A549 (cell line): ENCODE measurements at regions not wholly inside any gene's neighbourhood (a gene's known extent, or its start where the extent isn't known, plus 50 kb on each side); places are given as distances from the start of the nearest gene placed in this dataset.

Source experiments
- ATAC-seq, 2 experiments: fragments of 200-7000 bp in 1 of 2; fragments of >200 bp in 1 of 2; cut with Nextera tagmentation in 1 of 2; cut with Tn5 transposase in 1 of 2; 3 replicates each; pipeline versions ENCODE4 v1.8.0 to v1.9.1; 2018 to 2020; ENCODE audit warnings: mild to moderate bottlenecking in 1 of 2, moderate library complexity in 1 of 2
- CTCF ChIA-PET: fragments of 300-600 bp; sonication (Branson Sonifier 250); formaldehyde crosslinking; extraction: SDS; loops from one replicate; lab custom pipeline; 2021; ENCODE audit warnings: antibody characterized with exemption, inconsistent platforms; lab: Yijun Ruan, JAX
- POLR2A ChIA-PET: fragments of 350-600 bp; formaldehyde crosslinking; extraction: SDS; loops from one replicate; lab custom pipeline; 2021; ENCODE audit warnings: antibody characterized with exemption, inconsistent platforms; lab: Yijun Ruan, JAX
- DNase-seq, 2 experiments: peaks; one replicate each; pipeline versions ENCODE4 v3.0.0 to v3.0.0-alpha.2; 2011 to 2016; ENCODE audit warnings: low read depth in 1 of 2, low spot score in 1 of 2
- FAIRE-seq: peaks from 2 replicates; lab custom pipeline; 2011; peaks lifted over from hg19 to GRCh38; lab: Jason Lieb, UNC
- H3K27ac ChIP-seq, 2 experiments: fragments of >200 bp; sonication (Bioruptor Twin); formaldehyde crosslinking; 3 replicates each; pipeline ENCODE4 v1.5.1; 2016 to 2017
- H3K4me1 ChIP-seq: fragments of >200 bp; sonication (Bioruptor Twin); formaldehyde crosslinking; 3 replicates; pipeline ENCODE4 v1.6.1; 2016
- H3K4me2 ChIP-seq: fragments of >200 bp; sonication (Bioruptor Twin); formaldehyde crosslinking; 3 replicates; pipeline ENCODE4 v1.6.1; 2016
- H3K4me3 ChIP-seq: fragments of >200 bp; sonication (Bioruptor Twin); formaldehyde crosslinking; 3 replicates; pipeline ENCODE4 v1.5.1; 2016
- H3K9me3 ChIP-seq: fragments of >200 bp; sonication (Bioruptor Twin); formaldehyde crosslinking; 3 replicates; pipeline ENCODE4 v1.6.1; 2016
- BHLHE40 ChIP-seq: IDR thresholded peaks from 2 replicates; pipeline ENCODE4 v1.6.1; 2012; ENCODE audit warnings: low read depth, low read length, inconsistent platforms
- CHD4 ChIP-seq: fragments of 200-600 bp; sonication (generic); IDR thresholded peaks from 2 replicates; pipeline ENCODE4 v1.6.1; 2016; ENCODE audit warnings: antibody characterized with exemption, mild to moderate bottlenecking, borderline replicate concordance
- EHF ChIP-seq: fragments of 250-450 bp; sonication (Bioruptor Pico); IDR thresholded peaks from 2 replicates; pipeline ENCODE4 v1.5.0; 2020; ENCODE audit warnings: mild to moderate bottlenecking
- EHMT2 ChIP-seq: fragments of 200-600 bp; sonication (generic); IDR thresholded peaks from 2 replicates; pipeline ENCODE4 v1.6.1; 2016; ENCODE audit warnings: antibody characterized with exemption, low read depth, mild to moderate bottlenecking, moderate library complexity
- ESRRA ChIP-seq: fragments of 150-350 bp; IDR thresholded peaks from 2 replicates; pipeline ENCODE4 v1.6.1; 2014; ENCODE audit warnings: mild to moderate bottlenecking, low read length, borderline replicate concordance
- FOSL2 ChIP-seq, 2 experiments: fragments of 450-650 bp in 1 of 2; fragments of >200 bp in 1 of 2; sonication (Bioruptor Twin) in 1 of 2; formaldehyde crosslinking; IDR thresholded peaks; 2 replicates each; pipeline versions ENCODE4 v1.5.0 to v1.6.1; 2016 to 2020; ENCODE audit warnings: mild to moderate bottlenecking in 1 of 2, moderate library complexity in 1 of 2
- FOXS1 ChIP-seq: fragments of 250-450 bp; sonication (Bioruptor Pico); IDR thresholded peaks from 2 replicates; pipeline ENCODE4 v1.5.0; 2020; ENCODE audit warnings: mild to moderate bottlenecking, moderate library complexity
- GATA3 ChIP-seq: IDR thresholded peaks from 2 replicates; pipeline ENCODE4 v1.6.1; 2012; ENCODE audit warnings: borderline replicate concordance
- HDAC2 ChIP-seq: fragments of 200-600 bp; sonication (generic); IDR thresholded peaks from 2 replicates; pipeline ENCODE4 v1.6.1; 2016
- HOXA7 ChIP-seq: fragments of 250-450 bp; sonication (Bioruptor Pico); IDR thresholded peaks from 2 replicates; pipeline ENCODE4 v1.5.0; 2020; ENCODE audit warnings: mild to moderate bottlenecking, moderate library complexity
- HOXB13 ChIP-seq: fragments of 250-450 bp; sonication (Bioruptor Pico); IDR thresholded peaks from 2 replicates; pipeline ENCODE4 v1.5.0; 2020; ENCODE audit warnings: low read depth, mild to moderate bottlenecking, moderate library complexity
- NFE2L2 ChIP-seq: fragments of 150-350 bp; conservative IDR thresholded peaks from 2 replicates; pipeline ENCODE4 v1.6.1; 2014; ENCODE audit warnings: low read length
- NPAS2 ChIP-seq: fragments of 250-450 bp; sonication (Bioruptor Pico); IDR thresholded peaks from 2 replicates; pipeline ENCODE4 v1.8.0; 2022; ENCODE audit warnings: mild to moderate bottlenecking, moderate library complexity, borderline replicate concordance
- PHF8 ChIP-seq: fragments of 200-600 bp; sonication (generic); IDR thresholded peaks from 2 replicates; pipeline ENCODE4 v1.6.1; 2016; ENCODE audit warnings: low read depth, mild to moderate bottlenecking, antibody characterized with exemption, moderate library complexity, borderline replicate concordance
- POLR2AphosphoS2 ChIP-seq: conservative IDR thresholded peaks from 2 replicates; pipeline ENCODE4 v1.6.1; 2012; ENCODE audit warnings: low read length, improper control_type of control experiment, inconsistent platforms
- RARB ChIP-seq: fragments of 250-450 bp; sonication (Bioruptor Pico); IDR thresholded peaks from 2 replicates; pipeline ENCODE4 v1.8.0; 2021; ENCODE audit warnings: mild to moderate bottlenecking, moderate library complexity
- TFCP2L1 ChIP-seq: fragments of 250-450 bp; sonication (Bioruptor Pico); IDR thresholded peaks from 2 replicates; pipeline ENCODE4 v1.5.0; 2021; ENCODE audit warnings: mild to moderate bottlenecking
- ZNF302 ChIP-seq: fragments of 250-450 bp; sonication (Bioruptor Pico); IDR thresholded peaks from 2 replicates; pipeline ENCODE4 v1.9.0; 2021; ENCODE audit warnings: inconsistent platforms, mild to moderate bottlenecking, moderate library complexity
- whole genome bisulfite sequencing: methylation state at CpG from one replicate; pipeline ENCODE4 v1.1.6; 2017; ENCODE audit errors: missing lambda C conversion rate; 5-methylcytosine and 5-hydroxymethylcytosine counted together
- TF ChIP-seq, protein P1 (sequence below): IDR thresholded peaks from 2 replicates; pipeline ENCODE4 v1.6.1; 2012
- TF ChIP-seq, protein P2 (sequence below): fragments of 250-450 bp; sonication (Bioruptor Pico); IDR thresholded peaks from 2 replicates; pipeline ENCODE4 v1.5.0; 2021; ENCODE audit warnings: mild to moderate bottlenecking, moderate library complexity, borderline replicate concordance
- TF ChIP-seq, protein P3 (sequence below): fragments of 200-600 bp; sonication (generic); IDR thresholded peaks from 2 replicates; pipeline ENCODE4 v1.6.1; 2016; ENCODE audit warnings: antibody characterized with exemption, mild to moderate bottlenecking, moderate library complexity
- TF ChIP-seq, protein P4 (sequence below): fragments of >200 bp; sonication (Bioruptor Twin); formaldehyde crosslinking; IDR thresholded peaks from 3 replicates; pipeline ENCODE4 v1.6.1; 2016

DNA sequence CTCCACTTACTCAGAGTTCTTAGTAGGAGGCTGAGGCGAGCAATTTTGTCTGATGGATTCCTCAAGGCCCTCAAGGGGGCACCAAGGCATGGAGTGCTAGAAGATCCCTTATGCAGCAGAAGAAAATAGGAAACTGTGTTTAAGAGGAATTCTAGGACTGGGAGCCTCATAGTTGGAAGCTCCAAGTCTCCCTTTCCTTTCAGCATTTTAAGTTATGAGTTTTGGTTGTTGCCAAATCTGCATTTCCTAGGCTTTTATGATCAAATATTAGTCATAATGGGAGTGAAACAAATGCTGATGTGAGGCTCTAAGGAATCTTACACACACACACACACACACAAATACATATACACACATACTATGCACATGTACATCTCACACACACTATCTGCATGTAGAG, 714.0 kb downstream of the UTRN start:
- ChIA-PET CTCF (no interaction called here), POLR2A (no interaction called here)
- no peak for DNase-seq
- 86% methylated on average over 1 of the region's 1 CpG for WGBS
- TF ChIP-seq RARB (CRISPR knock-in tag) = no peak
- TF ChIP-seq BHLHE40 = no peak
- no peak for TF ChIP-seq CHD4
- TF ChIP-seq, protein P1, sequence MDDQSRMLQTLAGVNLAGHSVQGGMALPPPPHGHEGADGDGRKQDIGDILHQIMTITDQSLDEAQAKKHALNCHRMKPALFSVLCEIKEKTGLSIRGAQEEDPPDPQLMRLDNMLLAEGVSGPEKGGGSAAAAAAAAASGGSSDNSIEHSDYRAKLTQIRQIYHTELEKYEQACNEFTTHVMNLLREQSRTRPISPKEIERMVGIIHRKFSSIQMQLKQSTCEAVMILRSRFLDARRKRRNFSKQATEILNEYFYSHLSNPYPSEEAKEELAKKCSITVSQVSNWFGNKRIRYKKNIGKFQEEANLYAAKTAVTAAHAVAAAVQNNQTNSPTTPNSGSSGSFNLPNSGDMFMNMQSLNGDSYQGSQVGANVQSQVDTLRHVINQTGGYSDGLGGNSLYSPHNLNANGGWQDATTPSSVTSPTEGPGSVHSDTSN = no peak
- no peak for TF ChIP-seq FOSL2 (IDR thresholded peaks at IDR 0.05)
- TF ChIP-seq FOSL2 (CRISPR knock-in tag; IDR thresholded peaks at IDR 0.05) = no peak
- no peak for TF ChIP-seq TFCP2L1 (CRISPR knock-in tag)
- TF ChIP-seq HDAC2 = no peak
- no peak for TF ChIP-seq HOXB13
- no peak for TF ChIP-seq GATA3
- TF ChIP-seq EHMT2 = no peak
- no peak for TF ChIP-seq NPAS2 (CRISPR knock-in tag)
- TF ChIP-seq, protein P2, sequence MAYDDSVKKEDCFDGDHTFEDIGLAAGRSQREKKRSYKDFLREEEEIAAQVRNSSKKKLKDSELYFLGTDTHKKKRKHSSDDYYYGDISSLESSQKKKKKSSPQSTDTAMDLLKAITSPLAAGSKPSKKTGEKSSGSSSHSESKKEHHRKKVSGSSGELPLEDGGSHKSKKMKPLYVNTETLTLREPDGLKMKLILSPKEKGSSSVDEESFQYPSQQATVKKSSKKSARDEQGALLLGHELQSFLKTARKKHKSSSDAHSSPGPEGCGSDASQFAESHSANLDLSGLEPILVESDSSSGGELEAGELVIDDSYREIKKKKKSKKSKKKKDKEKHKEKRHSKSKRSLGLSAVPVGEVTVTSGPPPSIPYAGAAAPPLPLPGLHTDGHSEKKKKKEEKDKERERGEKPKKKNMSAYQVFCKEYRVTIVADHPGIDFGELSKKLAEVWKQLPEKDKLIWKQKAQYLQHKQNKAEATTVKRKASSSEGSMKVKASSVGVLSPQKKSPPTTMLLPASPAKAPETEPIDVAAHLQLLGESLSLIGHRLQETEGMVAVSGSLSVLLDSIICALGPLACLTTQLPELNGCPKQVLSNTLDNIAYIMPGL (CRISPR knock-in tag) = no peak
- FAIRE-seq = no peak
- Histone ChIP-seq H3K9me3 (no peaks in the 10 kb centered on the region), H3K4me3 (no peak overlapping the region), H3K27ac (no peak overlapping the region), H3K4me2 (no peak overlapping the region), H3K4me1 (no peaks in the 10 kb centered on the region)
- ATAC-seq = no peak

DNA sequence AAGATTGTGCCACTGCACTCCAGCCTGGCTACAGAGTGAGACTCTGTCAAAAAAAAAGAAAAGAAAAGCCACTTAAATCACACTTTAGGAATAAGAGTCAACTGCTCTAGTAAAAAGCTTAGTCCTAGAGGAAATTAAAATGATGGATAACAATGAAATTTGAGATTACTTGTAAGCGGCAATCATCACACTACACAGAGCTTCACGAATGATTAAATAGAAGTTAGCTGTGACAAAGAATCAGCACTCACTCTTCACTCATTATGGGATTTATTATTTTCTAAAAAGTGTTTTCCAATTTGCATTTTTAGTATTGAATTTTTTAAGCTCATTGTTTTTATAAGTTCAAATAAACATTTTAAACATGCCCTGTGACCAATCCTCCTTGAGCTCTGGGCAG, 718.0 kb downstream of the UTRN start:
- no peak for ATAC-seq
- TF ChIP-seq ESRRA = no peak
- no peak for TF ChIP-seq BHLHE40
- no peak for TF ChIP-seq FOXS1 (CRISPR knock-in tag)
- TF ChIP-seq PHF8 = no peak
- TF ChIP-seq EHF (CRISPR knock-in tag) = no peak
- TF ChIP-seq HOXA7 (CRISPR knock-in tag) = no peak
- TF ChIP-seq NFE2L2 = no peak
- TF ChIP-seq, protein P3, sequence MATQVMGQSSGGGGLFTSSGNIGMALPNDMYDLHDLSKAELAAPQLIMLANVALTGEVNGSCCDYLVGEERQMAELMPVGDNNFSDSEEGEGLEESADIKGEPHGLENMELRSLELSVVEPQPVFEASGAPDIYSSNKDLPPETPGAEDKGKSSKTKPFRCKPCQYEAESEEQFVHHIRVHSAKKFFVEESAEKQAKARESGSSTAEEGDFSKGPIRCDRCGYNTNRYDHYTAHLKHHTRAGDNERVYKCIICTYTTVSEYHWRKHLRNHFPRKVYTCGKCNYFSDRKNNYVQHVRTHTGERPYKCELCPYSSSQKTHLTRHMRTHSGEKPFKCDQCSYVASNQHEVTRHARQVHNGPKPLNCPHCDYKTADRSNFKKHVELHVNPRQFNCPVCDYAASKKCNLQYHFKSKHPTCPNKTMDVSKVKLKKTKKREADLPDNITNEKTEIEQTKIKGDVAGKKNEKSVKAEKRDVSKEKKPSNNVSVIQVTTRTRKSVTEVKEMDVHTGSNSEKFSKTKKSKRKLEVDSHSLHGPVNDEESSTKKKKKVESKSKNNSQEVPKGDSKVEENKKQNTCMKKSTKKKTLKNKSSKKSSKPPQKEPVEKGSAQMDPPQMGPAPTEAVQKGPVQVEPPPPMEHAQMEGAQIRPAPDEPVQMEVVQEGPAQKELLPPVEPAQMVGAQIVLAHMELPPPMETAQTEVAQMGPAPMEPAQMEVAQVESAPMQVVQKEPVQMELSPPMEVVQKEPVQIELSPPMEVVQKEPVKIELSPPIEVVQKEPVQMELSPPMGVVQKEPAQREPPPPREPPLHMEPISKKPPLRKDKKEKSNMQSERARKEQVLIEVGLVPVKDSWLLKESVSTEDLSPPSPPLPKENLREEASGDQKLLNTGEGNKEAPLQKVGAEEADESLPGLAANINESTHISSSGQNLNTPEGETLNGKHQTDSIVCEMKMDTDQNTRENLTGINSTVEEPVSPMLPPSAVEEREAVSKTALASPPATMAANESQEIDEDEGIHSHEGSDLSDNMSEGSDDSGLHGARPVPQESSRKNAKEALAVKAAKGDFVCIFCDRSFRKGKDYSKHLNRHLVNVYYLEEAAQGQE = no peak
- TF ChIP-seq FOSL2 (IDR thresholded peaks at IDR 0.05) = no peak
- no peak for TF ChIP-seq FOSL2 (CRISPR knock-in tag; IDR thresholded peaks at IDR 0.05)
- no peak for TF ChIP-seq POLR2AphosphoS2
- TF ChIP-seq ZNF302 (CRISPR knock-in tag) = no peak
- TF ChIP-seq, protein P4, sequence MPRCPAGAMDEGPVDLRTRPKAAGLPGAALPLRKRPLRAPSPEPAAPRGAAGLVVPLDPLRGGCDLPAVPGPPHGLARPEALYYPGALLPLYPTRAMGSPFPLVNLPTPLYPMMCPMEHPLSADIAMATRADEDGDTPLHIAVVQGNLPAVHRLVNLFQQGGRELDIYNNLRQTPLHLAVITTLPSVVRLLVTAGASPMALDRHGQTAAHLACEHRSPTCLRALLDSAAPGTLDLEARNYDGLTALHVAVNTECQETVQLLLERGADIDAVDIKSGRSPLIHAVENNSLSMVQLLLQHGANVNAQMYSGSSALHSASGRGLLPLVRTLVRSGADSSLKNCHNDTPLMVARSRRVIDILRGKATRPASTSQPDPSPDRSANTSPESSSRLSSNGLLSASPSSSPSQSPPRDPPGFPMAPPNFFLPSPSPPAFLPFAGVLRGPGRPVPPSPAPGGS = no peak
- TF ChIP-seq, all 56 proteins: peak for 0
- Histone ChIP-seq H3K9me3 (no peaks in the 10 kb centered on the region), H3K4me3 (no peak overlapping the region), H3K4me1 (no peaks in the 10 kb centered on the region), H3K4me2 (no peak overlapping the region), H3K27ac (no peak overlapping the region)
- CTCF ChIA-PET = no interaction called here
- DNase-seq (no peak), FAIRE-seq (no peak)
- POLR2A ChIA-PET = no interaction called here
- 80% methylated on average over 2 of the region's 2 CpGs for WGBS
